Caco-2 (cell line): ENCODE measurements at regions not wholly inside any gene's neighbourhood (a gene's known extent, or its start where the extent isn't known, plus 50 kb on each side); places are given as distances from the start of the nearest gene placed in this dataset.

Source experiments
- BruUV-seq: library from RNA; stranded (reverse); fragments of 400-500 nt; replicated peaks from 2 replicates; lab custom pipeline; 2021; lab: Mats Ljungman, UMichigan
- CTCF ChIA-PET: fragments of 300-600 bp; sonication (Branson Sonifier 250); formaldehyde crosslinking; loops from one replicate; lab custom pipeline; 2022; ENCODE audit warnings: antibody characterized with exemption; lab: Charles Lee
- POLR2A ChIA-PET: fragments of 300-600 bp; sonication (Branson Sonifier 250); formaldehyde crosslinking; loops from one replicate; lab custom pipeline; 2022; ENCODE audit warnings: antibody characterized with exemption; lab: Charles Lee
- DNase-seq, 2 experiments: peaks; one replicate each; pipeline versions ENCODE4 v3.0.0 to v3.0.0-alpha.2; 2020 to 2022
- H3K27me3 ChIP-seq: replicated peaks from 2 replicates; pipeline ENCODE4 v1.6.0; 2011; ENCODE audit warnings: low read length; ENCODE audit not compliant: control insufficient read depth, insufficient read depth
- H3K36me3 ChIP-seq: 2 replicates; pipeline ENCODE4 v1.5.1; 2011; ENCODE audit warnings: low read length; ENCODE audit not compliant: control insufficient read depth, insufficient read depth
- H3K4me1 ChIP-seq: fragments of 250-450 bp; sonication (Bioruptor Pico); 2 replicates; pipeline ENCODE4 v1.5.1; 2020; ENCODE audit warnings: mild to moderate bottlenecking
- H3K4me3 ChIP-seq: 2 replicates; pipeline ENCODE4 v1.5.1; 2011; ENCODE audit warnings: low read depth, mild to moderate bottlenecking, control low read depth, low read length
- H3K9me3 ChIP-seq: fragments of 250-450 bp; sonication (Bioruptor Pico); 2 replicates; pipeline ENCODE4 v1.5.1; 2020; ENCODE audit warnings: mild to moderate bottlenecking, moderate library complexity
- H3K27ac Mint-ChIP-seq: one replicate; pipeline ENCODE4 v1.8.0; 2022; ENCODE audit warnings: mixed read lengths; ENCODE audit not compliant: unreplicated experiment
- H3K27me3 Mint-ChIP-seq: one replicate; pipeline ENCODE4 v1.8.0; 2022; ENCODE audit warnings: mixed read lengths; ENCODE audit not compliant: insufficient read depth, unreplicated experiment
- H3K36me3 Mint-ChIP-seq: one replicate; pipeline ENCODE4 v1.8.0; 2022; ENCODE audit warnings: mild to moderate bottlenecking, mixed read lengths; ENCODE audit not compliant: insufficient read depth, unreplicated experiment
- H3K4me1 Mint-ChIP-seq: one replicate; pipeline ENCODE4 v1.8.0; 2022; ENCODE audit warnings: low read depth, mixed read lengths; ENCODE audit not compliant: unreplicated experiment
- H3K4me3 Mint-ChIP-seq: one replicate; pipeline ENCODE4 v1.8.0; 2022; ENCODE audit warnings: mild to moderate bottlenecking, moderate library complexity, mixed read lengths; ENCODE audit not compliant: unreplicated experiment
- H3K9me3 Mint-ChIP-seq: one replicate; pipeline ENCODE4 v1.8.0; 2022; ENCODE audit warnings: mixed read lengths; ENCODE audit not compliant: unreplicated experiment
- CTCF ChIP-seq, 2 experiments: fragments of 200-600 bp in 1 of 2; IDR thresholded peaks; 1 replicate in 1 of 2; 2 replicates in 1 of 2; pipeline versions ENCODE4 v1.5.1 to v1.8.0; 2011 to 2022; ENCODE audit warnings: antibody characterized with exemption in 1 of 2, control low read depth in 1 of 2, inconsistent platforms in 1 of 2, low read depth in 1 of 2, low read length in 1 of 2, mild to moderate bottlenecking in 1 of 2, moderate library complexity in 1 of 2; ENCODE audit not compliant: insufficient read depth in 1 of 2, severe bottlenecking in 1 of 2, unreplicated experiment in 1 of 2
- intact Hi-C: fragments of 100-400 bp; cut with micrococcal nuclease; formaldehyde crosslinking; loops from one replicate; pipeline ENCODE4 v1.10.0; 2022; ENCODE audit not compliant: unreplicated experiment

- Mint-ChIP-seq H3K27ac (no peak overlapping the region), H3K9me3 (no peaks in the 10 kb centered on the region), H3K4me1 (no peaks in the 10 kb centered on the region), H3K27me3 (peaks cover 11% of the 10 kb centered on the region), H3K4me3 (no peak overlapping the region), H3K36me3 (no peaks in the 10 kb centered on the region)
- no peaks in the 10 kb centered on the region for H3K4me1 ChIP-seq
- no peaks in the 10 kb centered on the region for H3K9me3 ChIP-seq
- no TSS peak for BruUV-seq
- no peak for TF ChIP-seq CTCF (IDR thresholded peaks at IDR 0.05; ENCODE audit: insufficient read depth in 1 of 2, low read depth in 1 of 2, low read length in 1 of 2, severe bottlenecking in 1 of 2, unreplicated experiment in 1 of 2)
- CTCF ChIA-PET: no interaction called here
- DNase-seq: no peak
- H3K4me3 ChIP-seq: no peak overlapping the region
- intact Hi-C loops: no loop called here
- no peaks in the 10 kb centered on the region for H3K27me3 ChIP-seq
- POLR2A ChIA-PET: no interaction called here
- no peaks in the 10 kb centered on the region for H3K36me3 ChIP-seq
Measured at GRCh38 chr5:148923023-148923422, 96.6 kb downstream of the ADRB2 start.

- H3K36me3 Mint-ChIP-seq: no peaks in the 10 kb centered on the region
- no TSS peak for BruUV-seq
- TF ChIP-seq CTCF (IDR thresholded peaks at IDR 0.05; ENCODE audit: insufficient read depth in 1 of 2, low read depth in 1 of 2, low read length in 1 of 2, severe bottlenecking in 1 of 2, unreplicated experiment in 1 of 2): no peak
- H3K4me1 ChIP-seq: no peaks in the 10 kb centered on the region
- H3K4me1 Mint-ChIP-seq: no peaks in the 10 kb centered on the region
- no peaks in the 10 kb centered on the region for H3K27me3 ChIP-seq
- no peak overlapping the region for H3K27ac Mint-ChIP-seq
- no peak overlapping the region for H3K4me3 Mint-ChIP-seq
- DNase-seq: no peak
- H3K9me3 Mint-ChIP-seq: no peaks in the 10 kb centered on the region
- H3K4me3 ChIP-seq: no peak overlapping the region
- CTCF ChIA-PET: no interaction called here
- H3K27me3 Mint-ChIP-seq: peaks cover 11% of the 10 kb centered on the region
- no peaks in the 10 kb centered on the region for H3K36me3 ChIP-seq
- intact Hi-C loops: no loop called here
- POLR2A ChIA-PET: no interaction called here
- H3K9me3 ChIP-seq: no peaks in the 10 kb centered on the region
Measured at GRCh38 chr5:148924817-148925216, 98.4 kb downstream of the ADRB2 start.

GRCh38 chr5:148926207-148926606, 99.8 kb downstream of the ADRB2 start:
- TF ChIP-seq CTCF (IDR thresholded peaks at IDR 0.05; ENCODE audit: insufficient read depth in 1 of 2, low read depth in 1 of 2, low read length in 1 of 2, severe bottlenecking in 1 of 2, unreplicated experiment in 1 of 2): no peak
- H3K4me1 ChIP-seq: no peaks in the 10 kb centered on the region
- ChIA-PET POLR2A (no interaction called here), CTCF (no interaction called here)
- no peaks in the 10 kb centered on the region for H3K27me3 ChIP-seq
- H3K36me3 ChIP-seq: no peaks in the 10 kb centered on the region
- no TSS peak for BruUV-seq
- DNase-seq: no peak
- no peak overlapping the region for H3K27ac Mint-ChIP-seq
- no peaks in the 10 kb centered on the region for H3K9me3 ChIP-seq
- intact Hi-C loops: no loop called here
- peaks cover 9% of the 10 kb centered on the region for H3K27me3 Mint-ChIP-seq
- no peaks in the 10 kb centered on the region for H3K9me3 Mint-ChIP-seq
- H3K4me3 ChIP-seq: no peak overlapping the region
- no peak overlapping the region for H3K4me3 Mint-ChIP-seq
- no peaks in the 10 kb centered on the region for H3K4me1 Mint-ChIP-seq
- H3K36me3 Mint-ChIP-seq: no peaks in the 10 kb centered on the region
